GM21447 (cell line): ENCODE measurements at regions not wholly inside any gene's neighbourhood (a gene's known extent, or its start where the extent isn't known, plus 50 kb on each side); places are given as distances from the start of the nearest gene placed in this dataset.

Source experiments
- ATAC-seq: cut with Tn5 transposase; IDR thresholded peaks from one replicate; pipeline ENCODE4 v1.9.1; 2021; ENCODE audit not compliant: unreplicated experiment

- no peak for ATAC-seq
Observed at GRCh38 chr9:26191711-26192110, 513.5 kb upstream of the TUSC1 start.

DNA sequence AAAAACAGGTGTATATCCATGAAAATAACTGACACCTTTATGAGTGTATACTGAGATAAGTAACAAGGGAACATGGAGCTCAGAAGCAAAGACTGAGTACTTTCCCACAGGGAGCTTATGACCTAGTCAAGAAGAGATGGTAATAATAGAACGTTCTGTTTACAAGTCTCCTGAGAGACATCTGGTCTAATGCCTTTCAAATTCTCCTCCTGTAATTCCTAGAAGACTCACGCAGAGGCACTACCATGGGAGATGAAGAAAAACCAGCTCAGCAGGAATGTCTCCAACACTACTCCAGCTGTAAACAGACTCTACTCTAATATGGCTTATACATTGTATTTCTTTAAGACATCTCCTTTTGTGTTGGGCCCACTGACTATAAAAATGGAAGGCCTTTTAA, 503.6 kb upstream of the TUSC1 start:
- no peak for ATAC-seq

- ATAC-seq = no peak
Observed at GRCh38 chr9:26176628-26177027, 498.4 kb upstream of the TUSC1 start.

DNA sequence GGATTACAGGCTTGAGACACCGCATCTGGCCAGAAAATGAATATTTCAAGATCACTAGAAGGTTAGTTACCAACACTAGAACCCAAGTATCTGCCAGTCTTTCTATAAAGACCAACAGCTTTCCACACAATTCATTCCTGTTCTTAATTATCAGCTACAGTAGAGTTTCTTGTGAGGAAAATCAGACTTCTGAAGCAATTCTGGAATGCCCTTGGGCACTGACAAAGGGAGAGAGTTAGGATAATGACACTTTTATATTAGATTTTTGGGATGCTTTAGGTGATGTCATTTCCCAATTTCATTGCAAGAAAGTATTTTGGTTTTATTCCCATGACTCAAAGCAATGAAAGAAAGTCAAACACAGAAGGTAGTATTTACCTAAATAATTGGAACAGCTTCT, 497.0 kb upstream of the TUSC1 start:
- ATAC-seq = no peak

- no peak for ATAC-seq
Observed at GRCh38 chr9:26172301-26172700, 494.1 kb upstream of the TUSC1 start.

- ATAC-seq = no peak
Observed at GRCh38 chr9:26171691-26172090, 493.4 kb upstream of the TUSC1 start.

DNA sequence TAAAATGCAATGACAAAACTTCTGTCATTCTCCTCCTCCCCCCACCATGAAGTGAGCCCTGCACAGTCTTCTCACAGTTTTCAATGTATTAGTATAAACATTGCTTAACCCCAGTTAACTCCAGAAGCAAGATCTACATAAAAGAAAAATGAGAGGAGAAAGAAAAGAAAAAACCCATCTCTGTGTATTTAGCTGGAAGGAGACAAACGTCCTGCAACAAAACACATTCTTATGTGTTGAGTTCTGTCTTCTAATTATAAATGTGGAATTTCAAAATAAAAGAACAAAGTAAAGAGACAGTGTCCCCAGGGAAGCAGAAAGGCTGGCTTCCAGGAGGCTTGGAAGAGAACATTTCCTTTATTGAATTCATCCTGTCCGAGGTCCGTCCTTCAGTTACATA, 491.9 kb upstream of the TUSC1 start:
- ATAC-seq = no peak

GRCh38 chr9:26169708-26170107, 491.5 kb upstream of the TUSC1 start:
- ATAC-seq = no peak

DNA sequence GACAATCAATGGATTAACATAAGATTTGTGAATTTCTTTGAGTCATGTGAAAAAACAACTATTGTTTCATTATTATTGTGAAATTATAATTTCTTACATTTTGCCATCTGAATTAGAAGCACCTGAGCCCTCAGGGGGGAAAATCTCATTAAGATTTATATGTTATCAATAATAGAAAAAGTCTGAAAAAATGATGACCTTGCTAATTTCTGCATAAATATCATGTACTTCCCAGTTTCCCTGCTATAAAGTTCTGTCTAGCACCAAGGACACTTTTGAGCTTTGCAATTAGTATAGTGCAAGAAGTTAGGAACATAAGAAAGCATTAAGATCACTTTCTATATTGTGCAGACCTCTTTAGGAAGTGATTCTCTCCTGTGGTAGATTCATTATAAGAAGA, 488.3 kb upstream of the TUSC1 start:
- no peak for ATAC-seq

- ATAC-seq = no peak
Observed at GRCh38 chr9:26165426-26165825, 487.2 kb upstream of the TUSC1 start.

DNA sequence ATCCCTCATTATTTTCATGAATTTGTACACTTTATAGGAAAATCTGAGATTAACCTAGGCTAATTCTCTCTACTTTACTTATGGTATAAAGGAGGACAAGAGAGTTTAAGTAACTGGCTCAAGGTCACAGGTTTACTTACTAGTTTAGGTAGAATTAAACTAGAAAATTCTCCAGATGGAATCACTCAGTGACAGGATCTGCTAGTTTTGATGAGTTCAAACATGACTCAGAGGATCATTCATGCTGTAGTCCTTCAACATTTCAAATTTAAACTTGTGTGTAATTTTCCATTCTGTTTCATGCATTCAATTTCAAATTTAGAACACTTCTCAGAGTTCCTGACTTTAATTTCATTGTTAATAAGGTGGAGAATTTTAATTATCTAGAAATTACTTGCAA, 485.7 kb upstream of the TUSC1 start:
- ATAC-seq = no peak

DNA sequence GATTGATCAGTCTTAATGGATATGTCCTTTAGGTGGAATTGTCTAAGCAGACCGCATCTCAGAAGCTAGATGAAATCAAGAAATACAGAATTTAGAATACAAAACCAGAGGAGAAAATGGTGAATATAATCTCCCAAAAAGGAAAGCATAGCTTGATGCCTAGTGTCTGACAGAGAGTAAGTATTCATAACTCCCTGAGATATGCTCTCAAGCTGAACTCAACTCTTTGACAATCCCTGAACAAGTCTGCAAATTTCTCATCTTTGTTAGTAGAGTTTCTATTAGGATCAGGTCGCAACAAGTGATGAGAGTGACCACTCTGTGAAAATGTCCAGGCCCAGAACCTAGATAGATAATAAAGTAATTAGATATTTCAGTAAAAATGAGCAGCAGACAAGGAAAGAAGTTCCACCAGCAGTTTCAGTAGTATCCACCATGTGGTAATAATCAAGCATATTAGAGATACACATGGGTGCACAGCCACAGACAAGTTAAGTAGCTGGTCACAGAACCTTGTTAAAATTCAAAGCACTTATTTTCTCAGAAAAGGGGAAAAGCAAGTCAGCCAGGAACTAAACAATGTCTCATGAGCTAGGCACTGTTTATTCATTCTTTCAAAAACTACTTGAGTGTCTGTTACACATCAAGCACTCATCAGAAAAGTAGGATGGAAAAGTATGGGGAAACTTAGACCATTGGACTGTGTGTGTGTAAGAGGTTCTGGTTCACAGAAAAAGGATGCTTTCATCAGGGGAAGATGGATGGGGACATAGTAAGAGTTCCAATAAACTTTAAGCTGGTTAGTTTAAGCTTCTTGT, 481.5 kb upstream of the TUSC1 start:
- no peak for ATAC-seq

DNA sequence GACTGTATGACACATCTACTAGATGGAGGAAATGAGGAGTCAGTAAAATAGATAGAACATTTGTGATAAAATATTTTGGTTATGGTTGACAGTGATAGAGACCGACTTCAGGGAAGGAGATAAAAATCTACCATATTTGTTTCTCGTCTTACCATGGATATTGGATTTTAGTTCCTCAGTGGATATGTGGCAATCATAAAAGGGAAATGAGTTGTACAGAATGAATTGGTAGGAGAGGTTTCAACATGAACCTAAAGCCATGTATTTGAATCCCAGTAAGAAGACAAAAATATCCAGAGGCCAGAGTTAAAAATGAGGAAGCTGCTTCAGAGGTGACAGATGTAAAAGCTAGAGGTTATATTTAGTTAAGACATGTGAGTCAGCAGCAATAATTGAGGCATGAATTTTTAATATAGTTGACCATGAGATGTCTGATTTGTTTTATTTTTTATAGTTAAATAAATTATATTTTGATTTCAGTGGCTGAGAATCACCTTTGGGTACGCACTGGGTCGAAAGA, 480.4 kb upstream of the TUSC1 start:
- ATAC-seq = no peak

GRCh38 chr9:26157411-26157810, 479.2 kb upstream of the TUSC1 start:
- ATAC-seq = no peak

GRCh38 chr9:26152350-26152749, 474.1 kb upstream of the TUSC1 start:
- ATAC-seq = no peak

GRCh38 chr9:26148128-26148527, 469.9 kb upstream of the TUSC1 start:
- ATAC-seq = no peak

GRCh38 chr9:26145938-26146337, 467.7 kb upstream of the TUSC1 start:
- no peak for ATAC-seq

DNA sequence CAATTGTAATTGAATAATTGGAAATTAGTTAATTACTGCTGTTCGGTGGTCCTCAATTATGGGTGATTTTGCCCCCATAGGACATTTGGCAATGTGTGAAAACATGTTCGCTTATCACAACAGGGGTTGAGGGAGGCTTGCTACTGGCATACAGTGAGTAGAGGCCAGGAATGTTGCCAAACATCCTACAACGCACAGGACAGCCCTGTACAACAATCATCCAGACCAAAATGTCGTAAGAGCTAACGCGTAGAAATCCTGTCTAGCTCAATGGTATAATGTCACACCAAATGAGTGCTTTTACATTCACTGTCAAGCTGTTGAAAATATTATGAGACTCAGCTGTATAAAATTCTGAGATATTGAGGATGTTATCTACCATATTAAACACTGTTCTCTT, 464.4 kb upstream of the TUSC1 start:
- no peak for ATAC-seq

DNA sequence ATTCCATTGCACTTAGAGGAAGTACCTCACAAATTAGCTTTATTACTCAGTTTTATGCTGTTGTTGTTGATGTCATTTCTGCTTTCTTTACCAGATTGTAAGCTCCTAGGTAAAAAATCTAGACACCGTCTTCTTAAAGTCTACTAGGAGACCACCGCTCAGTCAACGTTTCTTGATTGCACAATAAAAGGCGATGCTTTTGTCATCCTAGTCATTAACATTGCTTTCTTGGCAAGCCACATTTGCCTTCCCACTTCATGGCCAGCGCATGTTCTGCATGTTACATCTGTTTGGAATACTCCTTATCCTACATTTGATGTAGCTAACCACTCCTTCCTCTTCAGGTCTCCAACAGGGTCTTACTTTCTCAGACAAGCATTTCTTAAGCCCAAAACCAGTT, 464.0 kb upstream of the TUSC1 start:
- ATAC-seq = no peak

DNA sequence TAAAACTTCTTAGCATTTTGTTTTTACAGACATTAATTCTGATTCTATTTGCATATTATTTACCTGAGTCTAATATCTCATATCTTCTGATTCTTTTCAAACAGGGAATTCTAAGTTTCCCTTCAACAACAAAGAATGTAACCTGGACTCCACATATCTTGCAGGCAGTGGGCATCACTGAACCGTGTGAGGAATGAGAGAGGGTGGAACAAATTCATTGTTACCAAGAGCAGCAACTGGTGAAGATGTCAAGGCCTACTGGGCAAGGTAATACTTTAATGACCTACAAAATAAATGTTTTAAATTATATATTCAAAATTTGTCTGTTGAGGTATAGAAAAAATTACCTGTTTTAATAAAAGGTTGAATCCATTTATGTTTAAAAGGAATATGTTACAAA, 455.3 kb upstream of the TUSC1 start:
- no peak for ATAC-seq

DNA sequence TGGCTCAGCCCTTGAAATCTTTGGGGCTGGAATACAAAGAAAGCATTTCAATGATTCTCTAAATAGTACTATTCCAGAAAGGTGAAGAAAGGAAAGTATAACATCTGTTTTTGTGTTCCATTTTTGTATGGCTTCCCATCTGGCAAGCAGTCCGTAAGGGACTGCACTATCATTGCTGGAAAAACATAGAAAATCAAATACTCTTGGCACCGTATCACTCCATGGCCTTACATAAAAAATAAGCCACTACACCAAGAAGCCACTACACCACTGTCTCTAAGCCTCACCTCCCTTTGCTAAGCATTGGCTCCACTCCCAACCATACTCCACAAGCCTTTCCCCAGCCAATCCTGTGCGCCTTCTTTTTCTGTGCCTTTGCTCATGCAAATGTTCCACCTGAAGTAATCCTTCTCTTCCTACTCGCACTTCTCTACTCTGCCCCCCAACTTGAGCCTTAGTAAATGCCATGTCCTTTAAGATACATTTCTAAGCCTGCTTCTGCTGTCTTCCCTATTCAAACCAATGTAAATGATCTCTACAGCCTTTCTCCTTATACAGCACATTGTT, 454.6 kb upstream of the TUSC1 start:
- ATAC-seq = no peak

DNA sequence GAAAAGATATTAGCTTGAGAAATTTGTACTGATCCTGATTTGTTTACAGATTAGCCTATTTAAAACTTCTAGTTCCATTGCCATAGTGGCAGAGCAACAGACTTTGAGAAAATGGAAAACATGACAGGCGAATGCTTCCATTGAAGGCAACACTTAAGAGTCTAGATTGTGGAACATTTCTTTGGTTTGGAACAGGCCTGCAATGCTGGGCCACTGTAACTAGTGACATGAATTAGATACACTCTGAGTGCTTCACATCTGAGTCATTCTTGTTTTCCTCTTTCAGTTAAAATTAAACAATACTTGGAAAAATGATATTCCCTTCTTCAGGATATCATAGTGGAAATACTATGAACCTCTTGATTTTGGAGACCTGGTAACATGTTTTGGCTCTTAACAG, 453.6 kb upstream of the TUSC1 start:
- no peak for ATAC-seq

GRCh38 chr9:26129217-26129616, 451.0 kb upstream of the TUSC1 start:
- ATAC-seq = no peak
